Sciatic nerve (tissue), 2 donors: ENCODE measurements at regions not wholly inside any gene's neighbourhood (a gene's known extent, or its start where the extent isn't known, plus 50 kb on each side); places are given as distances from the start of the nearest gene placed in this dataset.

Experiments
- ATAC-seq: fragments of 200-7000 bp; cut with Tn5 transposase; one replicate; pipeline ENCODE4 v1.9.1; 2020; ENCODE audit warnings: mild to moderate bottlenecking, moderate library complexity
- DNase-seq: peaks from one replicate; pipeline ENCODE4 v3.0.0-alpha.2; 2020; ENCODE audit warnings: low spot score
- intact Hi-C: fragments of 100-400 bp; cut with DNase I; formaldehyde crosslinking; loops from one replicate; pipeline ENCODE4 v1.14.2; 2022
- donor health status: DM: no; HTN: no; CAD: no.
- donor health status: DM: no; HTN: no; CAD: no.

DNA sequence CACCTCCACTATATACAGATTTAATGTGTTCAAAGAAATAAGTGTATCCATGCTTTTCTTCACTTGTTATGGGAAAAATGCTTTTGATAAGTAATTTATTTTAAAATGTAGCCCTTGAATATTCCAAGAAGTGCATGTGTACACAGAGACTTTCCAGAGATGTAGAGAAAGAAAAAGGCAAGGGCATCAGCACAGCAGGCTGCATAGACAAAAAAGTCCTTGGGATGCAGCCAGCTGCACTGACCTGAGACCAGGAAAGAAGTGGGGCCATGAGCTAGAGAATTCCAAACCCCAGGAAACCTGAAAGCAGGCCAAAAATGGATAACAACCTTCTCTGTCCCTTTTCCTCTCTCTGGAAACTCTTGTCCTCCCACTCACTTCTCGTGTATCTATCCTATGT is 51.6 kb upstream of the PRDM8 start:
- no peak for DNase-seq
- no peak for ATAC-seq
- intact Hi-C loops = no loop called here

DNA sequence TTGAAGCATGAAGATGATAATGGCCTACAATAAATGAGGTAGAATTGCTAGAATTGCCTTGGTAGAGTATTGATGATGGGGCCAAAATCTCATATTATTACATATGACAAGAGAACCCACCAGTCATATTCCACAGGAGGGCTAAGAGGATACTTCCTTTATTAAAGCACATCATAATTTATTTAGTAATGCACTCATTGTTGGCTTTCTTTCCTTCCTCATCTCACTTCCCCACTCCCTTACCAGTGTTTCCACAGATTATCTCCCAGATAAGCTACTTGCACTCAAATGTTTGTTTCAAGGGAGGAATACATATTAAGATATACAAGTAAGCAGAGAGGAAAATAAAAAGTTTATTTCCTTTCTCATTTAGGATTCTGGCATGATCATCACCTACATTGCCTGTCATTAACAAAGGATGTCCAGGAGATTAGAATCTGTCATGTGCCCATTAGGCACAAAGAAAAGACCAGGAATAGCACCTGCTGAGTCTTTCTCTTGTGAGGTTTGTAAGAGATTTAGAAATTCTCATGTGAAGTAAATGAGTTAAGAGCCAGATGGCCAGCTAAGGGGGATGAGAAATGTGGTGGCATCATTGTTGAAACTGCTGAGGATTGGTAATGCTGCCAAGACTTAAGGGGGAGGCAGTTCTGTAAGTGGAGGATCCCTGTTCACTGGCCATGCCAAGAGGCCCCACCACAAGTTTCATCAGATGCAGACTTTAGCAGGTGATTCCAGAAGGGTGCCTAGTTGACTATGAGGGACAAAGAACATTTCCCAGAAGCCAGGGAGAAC is 52.4 kb upstream of the PRDM8 start:
- DNase-seq = no peak
- intact Hi-C loops = loop anchor here (5.0 kb wide), 1 partner anchor 1067 kb away; no protein-coding TSS in a partner anchor
- no peak for ATAC-seq

DNA sequence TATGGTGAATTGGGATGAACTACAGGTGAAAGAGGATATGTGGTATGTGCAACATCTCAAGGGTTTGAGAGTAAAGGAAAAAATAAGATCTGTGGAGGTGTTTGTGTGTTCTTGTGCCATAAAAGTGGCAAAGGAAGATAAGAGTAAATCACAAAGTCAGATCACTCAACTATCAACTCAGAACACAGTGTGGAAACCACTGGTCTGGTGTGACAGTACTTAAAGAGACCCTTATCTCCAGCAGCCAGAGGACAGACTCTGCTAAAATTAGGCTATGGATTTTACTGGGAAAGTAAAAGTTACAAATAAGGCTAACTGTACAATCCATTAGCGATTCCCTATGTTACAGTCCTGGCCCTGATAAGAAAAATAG is 54.0 kb upstream of the PRDM8 start:
- ATAC-seq (no peak), DNase-seq (no peak)
- intact Hi-C loops = loop anchor here (5.0 kb wide), 1 partner anchor 1069 kb away; no protein-coding TSS in a partner anchor

DNA sequence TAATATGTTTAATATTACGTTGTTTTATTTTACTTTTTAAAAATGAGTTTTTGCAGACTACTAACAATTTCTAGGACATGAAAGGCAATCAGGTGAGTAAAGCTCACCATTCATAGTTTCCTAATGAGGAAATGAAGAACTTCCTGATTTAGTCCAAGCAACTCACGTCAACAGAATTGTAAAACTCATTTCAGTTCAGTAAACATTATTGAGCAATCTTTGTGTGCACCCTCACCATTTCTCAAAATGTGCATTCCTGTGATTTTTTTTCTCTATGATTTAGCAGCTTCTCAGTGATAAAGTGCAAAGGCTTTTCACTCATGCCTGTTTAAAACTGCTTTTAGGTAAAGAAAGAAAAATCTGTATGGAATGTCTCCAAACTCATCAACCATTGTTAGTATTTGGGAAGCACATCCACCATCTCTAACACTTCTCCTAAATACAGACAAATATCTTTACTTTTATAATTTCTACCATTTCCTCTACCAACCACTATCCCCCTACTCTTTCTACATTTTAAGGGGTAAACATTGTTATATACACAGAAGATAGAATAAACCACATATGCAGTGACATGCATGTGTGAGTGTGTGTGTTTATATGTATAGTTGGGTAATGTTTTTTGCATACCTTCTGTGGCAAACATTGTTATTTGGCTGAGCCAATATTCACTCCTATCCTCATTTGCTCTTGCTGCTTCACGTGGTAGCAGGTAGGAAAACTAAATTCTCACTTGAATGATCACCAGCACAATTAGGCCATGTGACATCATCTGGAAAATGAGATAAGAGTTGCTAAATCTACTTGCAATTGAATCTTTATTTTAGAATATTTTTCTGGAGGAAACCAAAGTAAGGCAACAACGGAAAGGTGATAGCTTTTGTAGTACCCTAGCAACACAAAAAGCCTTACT is 54.7 kb upstream of the PRDM8 start:
- intact Hi-C loops = loop anchor here (5.0 kb wide), 1 partner anchor 1070 kb away; no protein-coding TSS in a partner anchor
- DNase-seq (no peak), ATAC-seq (no peak)

DNA sequence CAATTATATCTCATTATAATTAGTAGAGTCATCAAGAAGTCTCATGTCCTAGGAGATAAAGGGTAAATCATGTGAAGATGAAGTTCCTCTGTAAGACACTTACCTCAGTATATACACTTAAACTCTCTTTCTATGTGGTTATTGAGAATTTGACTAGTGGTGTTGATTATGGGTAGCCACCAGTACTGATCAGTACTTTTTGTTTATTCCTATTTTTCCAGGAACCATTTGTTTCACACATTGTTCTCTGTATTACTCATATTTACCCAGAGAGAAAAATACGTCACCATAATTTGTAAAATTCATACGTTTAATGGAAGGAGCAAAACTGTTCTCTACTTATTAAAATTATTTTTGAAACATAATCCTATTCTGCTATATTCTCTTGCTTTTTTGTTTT is 55.8 kb upstream of the PRDM8 start:
- DNase-seq (no peak), ATAC-seq (no peak)
- intact Hi-C loops = loop anchor here (5.0 kb wide), 1 partner anchor 1071 kb away; no protein-coding TSS in a partner anchor

DNA sequence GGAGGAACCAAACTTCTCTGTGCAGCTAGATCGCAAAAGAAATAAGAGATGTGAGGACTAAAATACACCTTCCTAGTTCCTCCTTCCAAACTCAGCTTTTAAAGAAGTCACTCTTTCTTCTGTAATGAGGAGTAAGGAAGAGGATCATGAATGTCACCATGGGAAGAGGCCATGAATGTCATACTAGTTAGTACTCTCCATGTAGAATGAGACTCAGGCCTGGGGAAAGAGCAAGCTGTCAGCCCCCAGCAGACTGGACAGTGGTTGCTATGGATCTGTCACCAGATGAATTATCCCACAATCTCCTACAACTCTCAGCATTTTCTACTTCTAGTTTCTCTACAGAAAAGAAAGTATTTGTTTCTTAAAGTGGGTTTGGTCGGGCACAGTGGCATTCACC is 57.1 kb upstream of the PRDM8 start:
- no peak for DNase-seq
- intact Hi-C loops = loop anchor here (5.0 kb wide), 1 partner anchor 1072 kb away; no protein-coding TSS in a partner anchor
- no peak for ATAC-seq

DNA sequence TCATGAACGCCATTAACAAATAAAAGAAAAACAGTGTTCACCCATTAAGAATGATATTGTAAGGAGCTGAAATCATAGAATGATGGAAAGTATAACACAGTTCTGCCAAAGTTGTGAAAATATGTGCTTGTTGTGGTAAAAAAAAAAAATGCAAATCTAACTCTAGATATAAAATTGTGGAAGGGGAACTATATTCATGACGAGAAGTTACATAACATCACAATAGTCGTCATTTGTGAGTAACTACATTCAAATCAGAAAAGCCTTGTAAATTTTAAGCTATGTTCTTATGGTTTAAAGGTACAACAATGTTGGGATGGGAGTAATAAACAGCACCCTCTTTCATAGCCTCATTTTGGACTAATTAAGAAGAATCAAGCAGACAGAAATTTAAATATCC is 57.6 kb upstream of the PRDM8 start:
- DNase-seq (no peak), ATAC-seq (no peak)
- intact Hi-C loops = loop anchor here (5.0 kb wide), 1 partner anchor 1073 kb away; no protein-coding TSS in a partner anchor

DNA sequence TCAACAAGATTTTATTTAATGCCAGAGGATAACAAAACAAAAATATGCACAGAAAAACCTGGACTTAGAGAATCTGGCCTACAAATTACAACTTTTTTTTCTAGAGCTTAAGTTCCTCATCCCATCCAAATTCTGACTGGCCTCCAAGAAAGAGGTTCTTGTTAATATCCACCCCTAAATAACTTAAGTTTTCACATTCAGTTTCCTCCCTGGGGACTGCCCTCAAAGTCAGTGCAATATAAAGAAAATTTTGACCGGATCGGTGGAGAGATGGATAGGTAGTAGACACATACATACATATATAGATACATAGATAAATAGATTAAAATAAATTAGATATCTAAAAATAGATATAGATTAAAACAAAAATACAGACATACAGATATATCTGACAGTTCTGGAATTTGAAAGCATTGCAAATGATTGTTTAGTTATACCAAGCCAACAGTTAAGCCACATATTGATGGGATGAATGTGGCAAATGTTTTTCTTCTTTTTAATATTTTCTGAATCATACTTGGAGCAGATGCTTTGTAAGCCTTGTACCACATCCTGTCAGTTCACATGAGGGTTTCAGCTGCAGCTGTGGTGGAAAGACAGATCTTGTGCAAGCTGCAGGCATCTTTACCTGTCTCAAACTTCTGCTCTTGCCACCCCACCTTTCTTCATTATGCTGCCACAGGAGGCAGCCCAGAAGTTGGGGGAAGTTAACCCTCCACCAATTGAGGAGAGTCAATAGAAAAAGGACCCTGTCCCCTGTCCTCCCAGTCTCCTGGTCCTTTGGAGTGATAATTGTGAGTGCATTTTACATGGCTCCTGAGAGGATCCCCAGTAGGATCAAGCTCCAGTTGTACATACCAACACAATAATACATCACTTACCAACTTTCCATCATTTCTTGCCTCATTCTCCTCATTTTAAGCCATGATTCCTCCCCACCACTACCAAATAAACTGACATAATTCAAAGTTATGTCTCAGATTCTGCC is 58.5 kb upstream of the PRDM8 start:
- no peak for ATAC-seq
- intact Hi-C loops = no loop called here
- no peak for DNase-seq

DNA sequence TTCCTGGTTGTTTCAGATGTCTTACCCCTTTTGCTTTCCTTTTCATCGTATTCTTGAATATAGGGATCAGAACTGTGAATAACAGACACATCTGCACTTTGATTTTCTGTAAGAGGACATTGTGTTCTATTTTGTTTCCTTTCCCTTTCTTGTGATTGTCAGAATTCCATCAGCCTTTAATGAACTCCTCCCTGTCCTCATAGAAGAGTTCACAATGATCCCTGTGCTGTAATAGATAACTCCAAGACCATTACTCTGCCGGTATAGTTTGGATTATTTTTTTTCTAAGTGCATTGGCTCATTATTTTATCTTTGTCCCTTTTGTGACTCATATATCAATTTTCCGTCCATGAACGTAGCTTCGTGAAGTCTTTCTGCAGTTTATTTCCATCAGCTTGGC is 59.7 kb upstream of the PRDM8 start:
- intact Hi-C loops = no loop called here
- ATAC-seq = no peak
- DNase-seq = no peak

DNA sequence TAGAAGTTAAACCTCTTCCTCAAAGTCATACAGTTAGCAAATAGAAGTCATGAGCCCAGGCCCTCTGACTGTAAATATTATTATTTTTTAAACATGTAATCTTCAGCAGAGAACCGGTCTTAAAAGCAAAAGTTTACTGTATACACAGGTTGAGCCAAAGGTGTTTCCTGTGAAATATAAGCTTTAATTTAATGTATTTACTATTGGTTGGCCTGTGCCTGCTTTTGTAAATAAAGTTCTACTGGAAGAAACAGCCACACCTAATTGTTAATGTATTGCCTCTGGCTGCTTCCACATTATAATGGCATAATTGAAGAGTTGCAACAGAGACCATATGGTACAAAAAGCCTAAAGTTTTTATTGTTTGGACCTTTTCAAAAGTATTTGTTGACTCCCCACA is 61.0 kb upstream of the PRDM8 start:
- DNase-seq (no peak), ATAC-seq (no peak)
- intact Hi-C loops = no loop called here

DNA sequence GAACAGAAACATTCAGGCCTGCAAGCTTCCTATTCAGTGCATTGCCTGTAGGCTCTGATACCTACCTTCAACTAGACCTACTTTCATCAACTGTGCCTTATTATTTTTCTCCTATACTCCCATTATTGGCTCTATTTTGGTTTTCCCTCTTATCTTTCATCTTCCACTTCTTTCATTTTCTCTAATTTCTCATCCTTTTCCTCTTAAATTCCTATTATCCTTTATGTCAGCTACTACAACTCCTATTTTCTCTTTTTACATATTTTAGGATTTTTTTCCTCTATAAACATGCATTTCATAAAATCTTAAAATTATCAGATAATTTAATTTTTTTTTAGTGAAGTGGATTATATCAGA is 61.6 kb upstream of the PRDM8 start:
- intact Hi-C loops = no loop called here
- ATAC-seq (no peak), DNase-seq (no peak)

DNA sequence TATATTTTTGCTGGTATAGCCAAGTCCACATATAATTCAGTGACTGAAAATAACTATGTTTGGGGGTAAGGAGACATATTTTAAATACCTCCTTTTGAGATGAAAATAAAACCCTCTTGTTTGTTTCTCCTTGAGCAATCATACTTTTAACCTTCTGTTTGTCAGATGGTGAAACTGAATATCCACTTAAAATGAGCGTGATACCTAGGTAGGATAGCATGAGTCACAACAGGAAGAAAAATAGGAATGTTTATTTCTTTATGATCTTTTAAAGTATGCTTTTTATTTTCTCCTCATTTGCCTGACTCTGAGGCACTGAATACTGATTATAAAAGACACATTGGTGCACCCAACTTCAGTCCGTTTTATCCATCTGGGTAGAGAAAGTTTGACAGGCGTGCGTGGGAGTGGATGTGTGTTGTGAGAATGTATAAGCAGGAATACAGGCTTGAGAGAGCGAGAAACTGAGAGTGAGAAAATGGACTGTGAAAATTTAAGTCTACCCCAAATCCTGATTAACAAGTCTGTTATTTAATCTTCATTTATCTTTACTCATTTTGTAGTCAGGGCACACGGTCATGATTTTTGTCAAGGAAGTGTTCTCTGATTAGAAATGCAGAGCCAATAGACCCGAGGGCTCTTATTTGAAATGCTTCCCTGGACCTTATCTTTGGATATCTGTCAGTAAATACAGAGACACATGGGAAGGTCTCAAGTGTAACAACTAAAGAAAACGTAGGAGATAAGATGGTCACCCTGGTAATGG is 62.1 kb upstream of the ANTXR2 start:
- ATAC-seq (no peak), DNase-seq (no peak)
- intact Hi-C loops = no loop called here

DNA sequence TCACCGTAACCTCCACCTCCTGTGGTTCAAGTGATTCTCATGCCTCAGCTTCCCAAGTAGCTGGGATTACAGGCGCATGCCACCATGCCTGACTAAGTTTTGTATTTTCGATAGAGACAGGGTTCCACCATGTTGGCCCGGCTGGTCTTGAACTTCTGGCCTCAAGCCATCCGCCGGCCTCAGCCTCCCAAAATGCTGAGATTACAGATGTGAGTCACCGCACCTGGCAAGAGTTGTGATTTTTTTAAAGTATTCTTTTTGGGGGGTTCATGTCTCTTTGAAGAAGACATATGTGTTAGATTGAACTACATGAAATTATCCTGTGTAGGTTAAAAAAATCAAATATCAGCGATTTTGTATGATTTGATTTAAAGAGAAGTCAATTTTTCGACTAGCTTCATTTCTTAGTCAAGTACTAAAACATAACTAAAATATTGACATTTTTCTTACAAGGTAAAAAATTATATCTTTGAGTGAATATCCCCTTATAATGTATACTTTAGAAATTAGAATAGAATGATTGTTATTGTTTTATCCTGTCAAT is 60.3 kb upstream of the ANTXR2 start:
- intact Hi-C loops = no loop called here
- DNase-seq = no peak

DNA sequence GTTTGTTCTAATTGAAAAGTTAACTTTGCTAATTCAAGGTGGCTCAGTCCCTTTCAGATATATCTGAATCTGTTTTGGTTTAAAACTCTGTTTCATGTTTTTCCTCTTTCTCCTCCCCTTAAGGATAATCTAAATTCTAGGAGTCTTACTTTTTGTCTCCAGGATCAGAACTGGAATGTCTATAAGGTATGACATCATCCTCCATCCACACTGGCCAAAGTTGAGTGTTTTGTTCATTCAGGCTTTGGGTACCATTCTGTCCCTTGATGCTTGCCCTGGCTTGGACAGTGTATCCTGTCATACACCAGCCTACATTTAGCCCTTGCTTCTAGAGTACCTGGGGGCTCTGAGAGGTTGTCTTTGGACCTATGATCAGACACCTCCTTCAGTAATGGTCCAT is 56.8 kb upstream of the ANTXR2 start:
- intact Hi-C loops = no loop called here
- ATAC-seq (no peak), DNase-seq (no peak)

More for the DNA sequence above, 60.3 kb upstream of the ANTXR2 start:
- ATAC-seq = no peak

DNA sequence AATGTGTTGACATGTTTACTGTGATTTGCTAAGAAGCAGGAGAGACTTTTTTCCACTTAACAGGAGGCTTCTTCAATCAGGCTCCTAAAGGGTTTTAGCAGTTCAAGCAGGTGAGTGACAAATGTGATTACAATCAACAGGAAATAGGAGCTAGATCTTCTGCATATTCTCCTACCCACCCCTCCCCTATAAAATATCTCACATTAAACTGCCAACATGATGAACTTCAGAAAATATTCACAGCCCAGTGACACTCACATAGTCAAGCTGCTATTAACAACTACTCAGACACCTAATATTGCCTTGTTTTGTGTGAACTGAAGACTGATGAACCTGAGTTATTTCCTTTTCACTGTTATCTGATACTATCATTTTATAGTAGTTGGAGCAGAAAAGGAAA is 55.9 kb upstream of the ANTXR2 start:
- no peak for ATAC-seq
- no peak for DNase-seq
- intact Hi-C loops = no loop called here

DNA sequence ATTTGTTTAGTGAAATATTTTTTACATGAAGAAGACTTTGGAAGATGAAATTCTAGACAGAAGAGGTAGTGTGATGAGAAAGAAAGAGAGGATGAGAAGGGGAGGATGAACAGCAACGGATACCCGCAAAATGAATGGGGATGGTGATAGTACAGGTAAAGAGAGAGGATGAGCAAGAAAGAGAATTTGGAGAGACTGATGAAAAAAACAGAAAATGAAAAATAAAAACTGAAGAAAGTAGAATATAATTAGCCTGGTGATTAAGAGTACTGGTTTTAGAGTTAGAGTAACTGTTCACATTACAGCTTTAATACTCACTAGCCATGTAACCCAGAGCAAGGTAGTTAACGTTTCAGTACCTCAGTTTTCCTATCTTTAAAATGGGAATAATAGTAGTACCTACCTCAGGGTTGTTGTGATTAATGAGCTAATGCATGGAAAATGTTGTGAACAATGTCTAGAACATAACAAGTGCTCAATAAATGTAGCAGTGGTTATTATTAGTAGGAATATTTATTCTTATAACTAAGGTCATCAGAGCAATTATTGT is 54.9 kb upstream of the ANTXR2 start:
- ATAC-seq = no peak
- intact Hi-C loops = no loop called here

DNA sequence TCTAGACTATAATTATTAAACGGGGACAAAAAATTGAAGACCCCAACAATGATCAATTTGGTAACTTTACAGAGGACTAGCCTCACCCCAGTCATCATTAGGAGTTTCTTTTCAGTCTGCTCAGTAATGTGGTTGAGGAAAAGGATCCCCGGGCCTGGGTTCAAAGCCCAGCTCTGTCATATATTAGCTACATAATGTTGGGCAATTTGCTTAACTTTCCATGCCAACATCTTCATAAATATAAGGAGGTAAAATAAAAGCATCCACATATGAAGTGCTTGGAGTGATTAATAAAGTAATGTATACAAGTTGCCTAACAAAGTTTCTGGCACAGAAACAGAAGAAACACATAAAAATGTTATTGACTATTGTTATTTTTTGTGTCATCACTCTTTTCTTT is 53.4 kb upstream of the ANTXR2 start:
- ATAC-seq = no peak
- no peak for DNase-seq
- intact Hi-C loops = no loop called here

More for the DNA sequence above, 54.9 kb upstream of the ANTXR2 start:
- DNase-seq = no peak
